OCI-LY1 (cell line): ENCODE measurements at regions not wholly inside any gene's neighbourhood (a gene's known extent, or its start where the extent isn't known, plus 50 kb on each side); places are given as distances from the start of the nearest gene placed in this dataset.

Experiments
- H2AFZ ChIP-seq: fragments of 200-600 bp; sonication (generic), shearing (Covaris generic); 2 replicates; pipeline ENCODE4 v1.6.0; 2014; ENCODE audit warnings: antibody characterized with exemption, mild to moderate bottlenecking, low read length
- H3F3A ChIP-seq: fragments of 200-600 bp; sonication (generic), shearing (Covaris generic); 2 replicates; pipeline ENCODE4 v1.6.0; 2014; ENCODE audit warnings: mild to moderate bottlenecking, antibody characterized with exemption, low read length, moderate library complexity; ENCODE audit not compliant: insufficient read depth
- H3K27ac ChIP-seq: fragments of 200-600 bp; sonication (generic); 2 replicates; pipeline ENCODE4 v1.5.1; 2014; ENCODE audit warnings: low read length, mixed run types, mild to moderate bottlenecking, low read depth; ENCODE audit not compliant: poor library complexity, severe bottlenecking
- H3K27me3 ChIP-seq: fragments of 200-600 bp; sonication (generic); 2 replicates; pipeline ENCODE4 v1.6.0; 2014; ENCODE audit warnings: antibody characterized with exemption, mild to moderate bottlenecking, low read length, moderate library complexity; ENCODE audit not compliant: insufficient read depth
- H3K36me3 ChIP-seq: fragments of 200-600 bp; sonication (generic); 2 replicates; pipeline ENCODE4 v1.6.1; 2014; ENCODE audit warnings: mild to moderate bottlenecking, antibody characterized with exemption, low read length, moderate library complexity, mixed read lengths; ENCODE audit not compliant: insufficient read depth
- H3K4me1 ChIP-seq: fragments of 200-600 bp; sonication (generic); 2 replicates; pipeline ENCODE4 v1.5.1; 2014; ENCODE audit warnings: mild to moderate bottlenecking, low read length, moderate library complexity; ENCODE audit not compliant: insufficient read depth, severe bottlenecking
- H3K4me2 ChIP-seq: fragments of 200-600 bp; sonication (generic), shearing (Covaris generic); 2 replicates; pipeline ENCODE4 v1.6.1; 2014; ENCODE audit warnings: low read length
- H3K4me3 ChIP-seq: fragments of 200-600 bp; sonication (generic); 2 replicates; pipeline ENCODE4 v1.5.1; 2014; ENCODE audit warnings: low read length, low read depth, mild to moderate bottlenecking, mixed read lengths; ENCODE audit not compliant: poor library complexity, severe bottlenecking
- H3K79me2 ChIP-seq: fragments of 200-600 bp; shearing (Covaris generic); 2 replicates; pipeline ENCODE4 v1.6.1; 2016; ENCODE audit warnings: mixed run types, low read length, mixed read lengths; ENCODE audit not compliant: insufficient read depth
- H3K9ac ChIP-seq: fragments of 200-600 bp; sonication (generic), shearing (Covaris generic); 2 replicates; pipeline ENCODE4 v1.6.1; 2014; ENCODE audit warnings: mild to moderate bottlenecking, low read length, mixed read lengths
- H3K9me2 ChIP-seq: fragments of 200-600 bp; sonication (generic), shearing (Covaris generic); 2 replicates; pipeline ENCODE4 v1.6.1; 2014; ENCODE audit warnings: low read depth, mild to moderate bottlenecking, low read length, mixed read lengths
- H3K9me3 ChIP-seq: fragments of 200-600 bp; shearing (Covaris generic); 2 replicates; pipeline ENCODE4 v1.6.1; 2014; ENCODE audit warnings: low read length, mixed read lengths
- H4K20me1 ChIP-seq: fragments of 200-600 bp; sonication (generic), shearing (Covaris generic); 2 replicates; pipeline ENCODE4 v1.6.0; 2016; ENCODE audit warnings: mild to moderate bottlenecking, low read length; ENCODE audit not compliant: insufficient read depth
- CTCF ChIP-seq: fragments of 200-600 bp; sonication (generic), shearing (Covaris generic); IDR thresholded peaks from 2 replicates; pipeline ENCODE4 v1.5.1; 2017; ENCODE audit warnings: mild to moderate bottlenecking, antibody characterized with exemption, low read length, moderate library complexity, mixed read lengths
- EZH2 ChIP-seq: fragments of 200-600 bp; sonication (generic), shearing (Covaris generic); IDR thresholded peaks from 2 replicates; pipeline ENCODE4 v1.8.0; 2017; ENCODE audit warnings: borderline replicate concordance, mixed run types, mild to moderate bottlenecking, antibody characterized with exemption, low read length, moderate library complexity, mixed read lengths

GRCh38 chr6:169838346-169839028 lies 87.1 kb downstream of the ERMARD start:
- Histone ChIP-seq H3K4me3 (no peak overlapping the region), H3K27ac (no peak overlapping the region), H3K79me2 (no peaks in the 10 kb centered on the region), H3K9me3 (no peaks in the 10 kb centered on the region), H3K9ac (no peak overlapping the region), H4K20me1 (no peaks in the 10 kb centered on the region), H3K4me1 (no peaks in the 10 kb centered on the region), H3K36me3 (no peaks in the 10 kb centered on the region), H3K4me2 (no peak overlapping the region), H3K27me3 (no peaks in the 10 kb centered on the region), H2AFZ (no peak overlapping the region), H3K9me2 (no peaks in the 10 kb centered on the region), H3F3A (no peaks in the 10 kb centered on the region)
- TF ChIP-seq EZH2 (no peak), CTCF (no peak)

DNA sequence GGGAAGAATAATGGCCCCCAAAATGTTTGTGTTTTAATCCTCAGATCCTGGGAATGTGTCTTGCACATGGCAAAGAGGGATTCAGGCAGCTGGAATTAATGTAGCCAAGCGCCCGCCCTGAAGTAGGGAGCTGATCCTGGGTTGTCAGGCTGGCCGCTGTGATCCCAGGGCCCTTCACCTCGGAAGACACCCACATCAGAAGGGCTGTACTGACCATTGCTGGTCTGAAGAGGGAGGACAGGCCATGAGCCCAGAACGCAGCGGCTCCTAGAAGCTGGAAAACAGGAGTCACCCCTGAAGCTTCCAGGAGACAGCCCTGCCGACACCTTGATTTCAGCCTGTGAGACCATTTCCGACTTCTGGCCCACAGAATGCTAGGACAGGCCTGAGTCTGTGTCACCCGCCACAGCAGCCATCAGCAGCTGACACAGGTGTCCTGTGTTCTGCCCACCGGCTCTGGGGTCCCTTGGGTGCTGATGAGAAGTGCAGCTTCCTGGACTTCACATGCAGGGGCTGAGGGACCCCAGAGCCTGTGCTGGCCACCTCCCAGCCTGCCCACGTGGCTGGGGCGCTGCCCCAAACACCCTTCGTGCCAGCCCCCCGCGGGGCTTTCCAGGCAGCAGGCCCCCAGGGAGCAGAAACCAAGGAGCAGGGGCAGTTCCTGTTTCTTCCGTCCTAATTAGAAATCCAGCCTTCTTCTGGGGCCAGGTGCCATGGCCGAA lies 86.3 kb downstream of the ERMARD start:
- no peaks in the 10 kb centered on the region for H3K36me3 ChIP-seq
- H3K4me2 ChIP-seq: no peak overlapping the region
- H3K79me2 ChIP-seq: no peaks in the 10 kb centered on the region
- no peaks in the 10 kb centered on the region for H3K27me3 ChIP-seq
- no peak overlapping the region for H3K27ac ChIP-seq
- H2AFZ ChIP-seq: no peak overlapping the region
- H3K4me1 ChIP-seq: no peaks in the 10 kb centered on the region
- no peak overlapping the region for H3K9ac ChIP-seq
- H3F3A ChIP-seq: no peaks in the 10 kb centered on the region
- no peaks in the 10 kb centered on the region for H4K20me1 ChIP-seq
- H3K9me2 ChIP-seq: no peaks in the 10 kb centered on the region
- TF ChIP-seq EZH2: no peak
- no peak for TF ChIP-seq CTCF
- H3K9me3 ChIP-seq: no peaks in the 10 kb centered on the region
- H3K4me3 ChIP-seq: no peak overlapping the region

DNA sequence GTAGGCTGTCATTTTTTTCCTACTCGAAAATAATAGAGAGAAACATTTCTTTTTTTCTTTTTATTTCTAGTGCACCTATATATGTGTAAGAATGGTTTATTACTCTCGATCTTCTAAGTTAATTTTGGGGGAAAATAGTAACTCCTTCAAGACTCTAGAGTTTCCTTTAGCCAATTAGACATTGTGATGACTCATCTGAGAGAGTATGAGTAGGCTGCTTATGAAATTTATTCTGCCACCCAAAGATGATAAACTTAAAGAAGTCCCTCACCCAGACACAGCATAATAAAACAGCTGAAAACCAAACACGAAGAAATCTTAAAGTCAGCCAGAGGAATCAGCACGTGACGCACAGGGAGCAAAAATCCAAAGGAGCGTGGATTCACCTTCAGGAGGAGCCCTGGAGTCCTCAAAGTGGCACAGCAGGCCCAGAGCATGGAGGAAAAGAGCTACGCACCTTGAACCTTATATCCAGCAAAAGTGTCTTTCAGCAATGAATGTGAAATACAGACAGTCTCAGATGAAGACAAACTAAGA lies 81.9 kb downstream of the ERMARD start:
- H3K4me3 ChIP-seq: no peak overlapping the region
- no peaks in the 10 kb centered on the region for H3K36me3 ChIP-seq
- H3K27ac ChIP-seq: no peak overlapping the region
- no peaks in the 10 kb centered on the region for H3K9me3 ChIP-seq
- H3K9me2 ChIP-seq: no peaks in the 10 kb centered on the region
- H3F3A ChIP-seq: no peaks in the 10 kb centered on the region
- no peak overlapping the region for H3K9ac ChIP-seq
- no peaks in the 10 kb centered on the region for H3K27me3 ChIP-seq
- H3K4me1 ChIP-seq: no peaks in the 10 kb centered on the region
- no peaks in the 10 kb centered on the region for H3K79me2 ChIP-seq
- no peak overlapping the region for H3K4me2 ChIP-seq
- H4K20me1 ChIP-seq: no peaks in the 10 kb centered on the region
- TF ChIP-seq EZH2 (no peak), CTCF (no peak)
- H2AFZ ChIP-seq: no peak overlapping the region
